Adipocyte (in vitro differentiated cells): ENCODE measurements at regions not wholly inside any gene's neighbourhood (a gene's known extent, or its start where the extent isn't known, plus 50 kb on each side); places are given as distances from the start of the nearest gene placed in this dataset.

Source experiments
- DNase-seq: peaks from one replicate; pipeline ENCODE4 v3.0.0-alpha.2; 2015; ENCODE audit warnings: low read depth
- H3K27me3 ChIP-seq: replicated peaks from 2 replicates; pipeline ENCODE4 v1.7.0; 2013; ENCODE audit warnings: mild to moderate bottlenecking, low read length, moderate library complexity; ENCODE audit not compliant: control insufficient read depth, insufficient read depth
- H3K36me3 ChIP-seq: 2 replicates; pipeline ENCODE4 v1.7.0; 2013; ENCODE audit warnings: low read length, mild to moderate bottlenecking, moderate library complexity; ENCODE audit not compliant: control insufficient read depth, insufficient read depth, severe bottlenecking
- H3K4me1 ChIP-seq: 2 replicates; pipeline ENCODE4 v1.7.0; 2013; ENCODE audit warnings: mild to moderate bottlenecking, low read length, moderate library complexity; ENCODE audit not compliant: control insufficient read depth, insufficient read depth
- H3K4me3 ChIP-seq: 2 replicates; pipeline ENCODE4 v1.7.0; 2013; ENCODE audit warnings: mild to moderate bottlenecking, low read length, moderate library complexity
- H3K9ac ChIP-seq: 2 replicates; pipeline ENCODE4 v1.7.0; 2013; ENCODE audit warnings: mild to moderate bottlenecking, low read length, moderate library complexity
- H3K9me3 ChIP-seq: 2 replicates; pipeline ENCODE4 v1.7.0; 2013; ENCODE audit warnings: mild to moderate bottlenecking, low read length, moderate library complexity; ENCODE audit not compliant: control insufficient read depth

DNA sequence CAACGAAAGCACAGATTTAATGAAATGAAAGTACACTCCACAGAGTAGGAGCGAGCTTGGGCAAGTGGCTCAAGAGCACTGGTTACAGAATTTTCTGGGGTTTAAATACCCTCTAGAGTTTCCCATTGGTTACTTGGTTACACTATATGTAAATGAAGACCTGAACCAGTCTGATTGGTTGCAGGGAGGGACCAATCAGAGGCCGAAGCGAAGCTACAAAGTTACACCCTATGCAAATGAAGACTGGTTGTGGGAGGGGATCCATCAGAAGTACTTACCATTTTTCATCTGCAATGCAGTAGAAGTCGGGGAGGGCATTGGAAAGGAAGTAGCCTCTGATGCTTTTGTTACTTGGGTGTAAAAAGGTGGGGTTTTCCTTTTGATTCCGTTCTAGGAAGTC, 132.0 kb downstream of the PMP22 start:
- Histone ChIP-seq H3K9ac (no peak overlapping the region), H3K9me3 (no peaks in the 10 kb centered on the region), H3K4me1 (no peaks in the 10 kb centered on the region), H3K27me3 (no peaks in the 10 kb centered on the region), H3K4me3 (no peak overlapping the region), H3K36me3 (no peaks in the 10 kb centered on the region)
- no peak for DNase-seq

DNA sequence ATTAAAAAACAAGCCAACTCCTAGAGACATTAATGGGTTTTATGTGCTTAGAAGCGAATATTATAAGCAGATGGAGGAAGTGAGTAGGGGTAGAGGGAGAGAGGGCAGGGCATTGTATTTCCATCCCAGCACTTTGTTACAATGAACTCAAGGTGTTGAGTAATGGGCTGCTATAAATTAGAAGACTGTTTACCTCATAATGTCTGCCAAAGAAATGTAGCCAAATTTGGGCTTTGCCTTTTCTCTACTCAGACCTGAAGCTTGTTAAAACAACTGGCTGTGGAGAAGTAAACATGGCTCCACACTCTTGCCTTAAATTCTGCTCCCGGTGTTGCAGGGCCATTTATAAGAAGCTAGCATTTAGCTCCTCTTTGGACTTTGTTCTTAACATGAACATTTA, 134.7 kb downstream of the PMP22 start:
- Histone ChIP-seq H3K4me3 (no peak overlapping the region), H3K36me3 (no peaks in the 10 kb centered on the region), H3K9ac (no peak overlapping the region), H3K27me3 (no peaks in the 10 kb centered on the region), H3K4me1 (no peaks in the 10 kb centered on the region), H3K9me3 (no peaks in the 10 kb centered on the region)
- DNase-seq: no peak

DNA sequence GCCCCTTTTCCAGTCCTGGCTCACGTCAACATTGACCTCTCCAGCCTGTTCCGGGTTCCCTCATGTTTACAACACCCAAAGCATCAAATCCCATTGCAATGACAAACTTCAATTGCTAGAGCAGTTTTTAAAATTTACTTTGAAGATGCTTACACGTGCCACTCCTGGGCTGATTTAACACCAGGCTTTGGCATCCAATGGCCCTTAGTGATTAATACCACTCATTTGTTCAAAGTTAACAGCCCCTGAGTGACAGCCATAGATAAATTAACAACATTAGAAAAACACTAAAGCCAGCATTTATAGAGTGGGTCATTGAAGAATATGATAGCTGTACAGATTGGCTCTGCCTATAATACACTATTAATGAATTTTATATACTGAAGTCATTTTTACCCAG, 135.1 kb downstream of the PMP22 start:
- H3K9ac ChIP-seq: no peak overlapping the region
- no peaks in the 10 kb centered on the region for H3K36me3 ChIP-seq
- H3K9me3 ChIP-seq: no peaks in the 10 kb centered on the region
- no peak overlapping the region for H3K4me3 ChIP-seq
- H3K27me3 ChIP-seq: no peaks in the 10 kb centered on the region
- no peak for DNase-seq
- H3K4me1 ChIP-seq: no peaks in the 10 kb centered on the region

DNA sequence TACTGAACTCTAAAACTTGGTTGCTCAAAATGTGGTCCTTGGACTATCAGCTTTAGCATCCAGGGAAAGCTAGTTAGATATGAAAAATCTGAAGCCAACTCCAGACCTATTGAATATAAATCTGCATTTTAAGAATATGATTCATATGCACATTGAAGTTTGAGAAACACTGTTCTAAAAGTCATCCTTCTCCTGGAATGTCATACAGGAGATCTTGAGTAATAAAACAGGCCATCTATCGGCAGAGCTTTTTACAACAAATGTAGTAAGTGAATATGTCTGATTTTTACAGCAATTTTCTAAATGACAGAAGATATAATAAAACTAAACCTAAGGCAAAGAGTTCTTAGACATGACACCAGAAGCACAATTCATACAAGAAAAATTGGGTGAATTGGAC, 140.4 kb downstream of the PMP22 start:
- no peaks in the 10 kb centered on the region for H3K36me3 ChIP-seq
- no peaks in the 10 kb centered on the region for H3K27me3 ChIP-seq
- no peaks in the 10 kb centered on the region for H3K9me3 ChIP-seq
- peak; percentile 69 for DNase-seq
- H3K4me1 ChIP-seq: peaks cover 40% of the 10 kb centered on the region
- no peak overlapping the region for H3K4me3 ChIP-seq
- H3K9ac ChIP-seq: no peak overlapping the region

DNA sequence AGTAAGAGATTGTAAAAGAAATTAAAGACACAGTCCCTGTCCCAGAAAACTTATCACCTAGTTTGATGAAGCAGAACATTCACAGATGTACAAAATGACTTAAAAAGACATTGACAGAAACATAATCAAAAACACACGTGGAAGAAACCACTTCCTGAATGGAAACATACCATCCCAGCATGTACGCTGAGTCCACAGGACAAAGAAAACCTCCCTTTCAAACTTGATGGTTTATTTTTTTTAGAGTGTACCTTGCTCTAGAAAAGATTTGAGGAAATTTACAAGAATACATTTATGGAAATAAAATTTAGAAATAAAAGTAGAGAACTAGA, 140.9 kb downstream of the PMP22 start:
- no peaks in the 10 kb centered on the region for H3K9me3 ChIP-seq
- no peak overlapping the region for H3K4me3 ChIP-seq
- H3K36me3 ChIP-seq: no peaks in the 10 kb centered on the region
- no peaks in the 10 kb centered on the region for H3K27me3 ChIP-seq
- no peak overlapping the region for H3K9ac ChIP-seq
- peaks cover 40% of the 10 kb centered on the region for H3K4me1 ChIP-seq
- peak; percentile 42 for DNase-seq

DNA sequence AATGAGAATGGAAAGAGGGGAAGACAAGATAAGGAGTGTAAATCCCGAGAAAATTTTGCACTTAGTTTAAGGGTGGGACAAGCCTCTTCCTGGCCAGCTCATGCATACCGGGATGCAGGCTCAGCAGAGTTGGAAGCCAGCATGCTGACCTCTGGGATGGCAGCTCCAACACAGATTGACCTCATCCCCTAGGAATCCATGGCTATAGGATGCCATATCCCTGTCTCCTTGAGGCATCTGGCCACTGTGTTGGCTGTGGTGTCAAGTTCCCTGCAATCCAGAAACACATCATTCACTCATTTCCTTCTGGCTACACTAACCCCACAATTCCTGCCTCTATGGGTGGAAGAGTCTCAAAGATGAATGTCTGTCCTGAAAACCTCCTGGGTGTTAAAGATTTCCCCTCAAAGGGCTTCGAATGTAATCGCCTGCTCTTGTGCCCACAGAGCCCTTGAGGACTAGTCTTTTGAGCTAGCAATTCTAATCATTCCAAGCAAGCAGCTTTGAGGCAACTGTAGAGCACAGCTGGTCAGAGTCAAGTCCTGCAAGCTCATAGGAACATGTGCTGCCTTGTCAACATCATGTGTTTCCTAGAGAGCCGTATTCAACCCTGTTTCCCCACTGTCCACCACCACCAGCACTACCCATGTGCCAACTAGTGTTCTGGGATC, 141.4 kb downstream of the PMP22 start:
- Histone ChIP-seq H3K27me3 (no peaks in the 10 kb centered on the region), H3K36me3 (no peaks in the 10 kb centered on the region), H3K9ac (no peak overlapping the region), H3K4me1 (peaks cover 40% of the 10 kb centered on the region), H3K9me3 (no peaks in the 10 kb centered on the region), H3K4me3 (no peak overlapping the region)
- DNase-seq: peak; percentile 31

DNA sequence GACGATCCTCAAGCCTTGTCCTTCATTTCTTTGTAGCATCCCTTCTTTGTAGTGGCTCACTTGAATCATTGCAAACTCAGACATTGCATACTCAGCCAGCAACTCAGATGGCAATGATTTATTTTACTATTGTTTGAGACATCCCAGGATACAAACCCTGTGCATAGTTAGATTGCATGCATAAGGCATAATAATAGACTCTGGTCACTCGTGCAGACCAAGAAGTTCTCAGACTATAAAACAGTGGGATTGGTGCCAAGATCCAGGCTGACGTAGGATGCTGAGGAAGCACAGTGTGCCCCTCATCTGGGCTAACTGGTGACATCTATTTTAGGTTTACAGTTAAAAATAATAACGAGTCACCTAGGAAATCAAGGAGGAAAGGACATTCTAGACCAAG, 142.3 kb downstream of the PMP22 start:
- Histone ChIP-seq H3K9me3 (no peaks in the 10 kb centered on the region), H3K4me3 (no peak overlapping the region), H3K4me1 (peaks cover 40% of the 10 kb centered on the region), H3K27me3 (no peaks in the 10 kb centered on the region), H3K9ac (no peak overlapping the region), H3K36me3 (no peaks in the 10 kb centered on the region)
- peak; percentile 19 for DNase-seq

DNA sequence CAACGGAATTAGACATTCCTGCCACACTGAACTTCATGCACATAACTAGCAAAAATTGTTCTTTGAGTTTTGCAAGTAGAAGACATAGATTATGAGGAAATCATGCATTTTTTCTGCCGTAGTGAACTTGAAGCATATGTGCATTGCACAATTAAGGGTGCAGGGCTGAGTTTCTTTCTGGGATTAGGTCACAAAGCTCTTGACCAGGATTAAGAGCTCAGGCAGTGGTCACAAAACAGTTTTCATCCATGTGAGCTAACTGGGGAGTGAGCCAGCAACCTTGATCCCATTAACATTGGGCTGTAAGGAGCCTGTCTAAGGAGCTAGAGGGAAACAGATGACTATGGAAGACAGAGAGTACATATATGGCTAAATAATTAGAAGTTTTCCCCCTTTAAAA, 143.7 kb downstream of the PMP22 start:
- Histone ChIP-seq H3K9ac (no peak overlapping the region), H3K4me3 (no peak overlapping the region), H3K4me1 (peaks cover 40% of the 10 kb centered on the region), H3K9me3 (peaks cover 3% of the 10 kb centered on the region), H3K27me3 (no peaks in the 10 kb centered on the region), H3K36me3 (no peaks in the 10 kb centered on the region)
- peak; percentile 94 for DNase-seq

DNA sequence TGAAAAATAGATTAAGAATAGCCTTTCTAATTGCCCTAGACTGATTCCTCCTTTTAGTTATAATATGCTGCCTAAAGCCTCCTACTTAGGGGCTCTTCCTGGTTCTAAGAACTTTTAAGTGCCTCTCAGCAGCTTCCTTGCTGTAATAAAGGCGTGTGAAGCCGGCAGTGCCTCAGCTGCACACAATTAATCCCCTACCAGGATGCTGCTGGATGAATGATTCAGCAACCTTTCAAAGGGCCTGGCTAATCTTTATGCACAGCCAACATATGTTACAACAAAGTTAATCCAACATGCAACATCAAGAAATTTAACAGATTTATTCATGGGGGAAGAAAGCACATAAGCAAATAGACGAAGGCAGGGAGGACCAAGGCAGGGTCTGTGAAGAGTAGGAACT, 145.2 kb downstream of the PMP22 start:
- H3K27me3 ChIP-seq: no peaks in the 10 kb centered on the region
- DNase-seq: peak; percentile 26
- H3K4me1 ChIP-seq: peaks cover 40% of the 10 kb centered on the region
- H3K36me3 ChIP-seq: no peaks in the 10 kb centered on the region
- no peak overlapping the region for H3K4me3 ChIP-seq
- H3K9ac ChIP-seq: no peak overlapping the region
- H3K9me3 ChIP-seq: peaks cover 10% of the 10 kb centered on the region

DNA sequence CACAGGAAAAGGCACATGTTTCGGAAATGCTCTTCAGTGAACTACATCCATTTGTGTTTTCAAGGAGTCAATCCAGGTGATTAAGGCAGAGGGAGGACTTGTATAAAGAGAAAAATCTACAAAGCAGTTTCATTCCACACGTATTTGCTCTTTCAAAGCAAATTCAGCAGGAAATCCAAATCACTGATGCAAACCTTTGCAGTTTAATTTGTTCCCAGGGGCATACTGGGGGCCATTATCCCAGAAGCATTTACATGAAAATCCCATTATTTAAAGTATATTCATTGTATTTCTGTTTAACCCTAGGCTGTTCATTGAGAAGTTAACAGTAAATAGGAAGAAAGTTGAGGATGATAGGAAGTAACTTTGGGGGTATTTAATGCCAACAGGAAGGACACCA, 147.9 kb downstream of the PMP22 start:
- H3K4me3 ChIP-seq: no peak overlapping the region
- no peak for DNase-seq
- no peaks in the 10 kb centered on the region for H3K27me3 ChIP-seq
- H3K9me3 ChIP-seq: peaks cover 10% of the 10 kb centered on the region
- peaks cover 23% of the 10 kb centered on the region for H3K4me1 ChIP-seq
- no peak overlapping the region for H3K9ac ChIP-seq
- H3K36me3 ChIP-seq: no peaks in the 10 kb centered on the region

DNA sequence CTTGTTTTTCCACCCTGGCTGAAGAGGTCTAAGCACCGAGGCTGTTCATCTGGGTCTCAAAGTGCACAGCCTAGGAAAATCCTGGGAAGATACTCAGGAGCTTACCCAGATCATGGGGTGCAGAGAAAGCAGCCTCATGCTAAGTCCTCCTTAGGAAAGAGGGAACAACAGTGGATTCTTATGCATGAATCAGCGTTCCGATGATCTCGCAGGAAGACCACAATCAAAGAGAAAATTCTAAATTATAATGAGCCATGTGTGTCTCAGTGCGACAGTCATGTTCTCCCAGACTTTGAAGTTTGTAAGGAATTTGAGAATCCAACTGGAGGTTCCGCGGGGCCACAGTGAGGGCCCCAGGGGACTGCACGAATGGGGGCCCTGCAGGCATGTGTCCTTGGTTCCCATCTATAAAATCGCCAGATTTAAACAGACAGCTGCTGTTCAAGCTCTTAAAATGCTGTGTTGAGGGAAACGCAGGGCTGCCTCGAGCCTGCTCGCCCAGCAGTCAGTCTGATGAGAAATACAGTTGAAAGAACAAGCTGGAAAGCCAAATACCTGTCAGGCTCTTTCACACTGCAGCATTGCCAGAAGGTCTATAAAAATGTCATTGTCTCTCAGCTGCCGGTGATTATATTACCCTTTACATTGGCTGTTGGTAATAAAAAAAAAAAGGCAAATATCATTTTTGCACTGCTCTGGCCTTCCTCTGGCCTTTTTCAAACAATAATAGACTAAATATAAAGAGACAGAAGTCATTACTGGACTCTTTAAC, 152.1 kb downstream of the PMP22 start:
- no peak overlapping the region for H3K9ac ChIP-seq
- peak; percentile 27 for DNase-seq
- no peaks in the 10 kb centered on the region for H3K36me3 ChIP-seq
- H3K4me1 ChIP-seq: no peaks in the 10 kb centered on the region
- H3K27me3 ChIP-seq: no peaks in the 10 kb centered on the region
- no peak overlapping the region for H3K4me3 ChIP-seq
- H3K9me3 ChIP-seq: peaks cover 10% of the 10 kb centered on the region

DNA sequence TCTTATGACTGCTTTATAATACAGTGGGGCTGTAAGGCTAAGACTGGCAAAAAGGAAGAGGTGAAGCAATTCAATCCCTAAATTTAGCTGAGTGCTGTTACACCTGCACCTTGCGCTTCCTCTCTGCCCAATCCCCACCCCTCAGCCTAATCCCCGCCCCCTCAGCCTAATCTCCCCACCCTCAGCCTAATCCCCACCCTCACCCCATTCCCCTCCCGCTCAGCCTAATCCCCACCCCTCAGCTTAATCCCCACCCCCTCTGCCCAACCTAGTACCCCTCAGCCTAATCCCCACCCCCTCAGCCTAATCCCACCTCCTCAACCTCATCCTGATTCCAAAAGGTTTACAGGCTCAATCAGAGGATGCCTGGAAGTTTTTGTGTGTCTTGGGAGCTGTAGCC, 155.5 kb downstream of the PMP22 start:
- Histone ChIP-seq H3K27me3 (no peaks in the 10 kb centered on the region), H3K9ac (no peak overlapping the region), H3K9me3 (no peaks in the 10 kb centered on the region), H3K4me3 (no peak overlapping the region), H3K36me3 (no peaks in the 10 kb centered on the region), H3K4me1 (no peaks in the 10 kb centered on the region)
- no peak for DNase-seq
